ENCODE measurements at regions not wholly inside any gene's neighbourhood (a gene's known extent, or its start where the extent isn't known, plus 50 kb on each side); places are given as distances from the start of the nearest gene placed in this dataset.
"Not testable (repeated sequence)": the region's sequence is repeated elsewhere in the genome, so short reads cannot be mapped to it uniquely, and the experiment has no call there.

DNA sequence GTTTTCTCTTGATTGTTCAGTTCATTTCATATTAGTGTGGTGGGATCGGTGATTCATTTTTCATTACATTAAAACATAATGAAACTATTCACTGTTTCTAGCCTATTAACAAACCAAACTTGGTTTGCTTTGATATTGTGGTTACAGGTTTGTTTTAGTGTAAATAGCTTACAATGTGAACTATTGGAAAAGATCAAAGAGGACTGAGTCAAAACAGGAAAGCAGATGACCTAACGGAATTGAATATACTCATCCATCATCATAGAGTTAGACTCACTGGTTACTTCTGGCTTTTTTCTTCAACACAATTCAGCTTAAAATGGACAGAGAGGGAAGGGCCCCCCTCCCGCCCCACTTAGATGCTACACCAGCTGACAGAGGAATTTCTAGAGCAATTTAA, 616.2 kb upstream of the AADAT start:
- DNase-seq (ENCODE audit: low read depth, low spot score), result no peak

DNA sequence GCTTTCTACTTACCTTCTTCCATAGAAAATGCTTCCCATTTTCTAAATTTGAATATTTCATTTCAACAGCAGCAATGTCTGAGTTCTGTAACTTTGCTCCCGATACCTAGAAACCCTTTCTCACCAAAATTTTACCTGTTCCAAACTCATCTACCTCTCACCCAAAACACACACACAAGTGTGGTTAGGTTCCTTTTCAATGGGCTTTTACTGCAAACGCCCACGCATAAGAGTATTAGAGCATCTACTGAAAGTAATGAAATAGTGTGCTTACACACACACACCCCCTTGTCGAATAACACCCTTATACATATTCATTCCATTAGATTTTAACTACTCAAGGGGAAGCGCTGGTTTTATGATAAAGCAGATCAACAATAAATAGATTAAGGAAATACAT, 610.3 kb upstream of the AADAT start:
- DNase-seq (ENCODE audit: low read depth, low spot score), result no peak

DNA sequence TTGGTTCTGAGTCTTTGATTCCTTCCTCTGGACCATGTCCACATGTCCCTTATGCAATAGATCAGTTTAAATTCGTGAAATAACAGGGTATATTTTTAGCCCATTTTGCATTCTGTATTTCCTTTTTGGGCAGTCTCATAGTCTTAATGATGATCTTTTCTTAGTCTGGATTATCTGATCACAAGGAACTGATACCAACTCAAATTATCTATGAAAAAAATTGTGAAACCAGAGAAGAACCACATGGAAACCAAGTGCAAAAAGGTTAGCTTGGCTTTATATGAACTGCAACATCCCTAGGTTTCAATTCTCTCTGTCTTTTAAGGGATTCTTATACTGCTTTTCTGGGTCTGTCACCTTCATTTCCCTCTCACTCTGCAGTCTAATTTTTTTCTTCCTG, 608.6 kb upstream of the AADAT start:
- no peak for DNase-seq (ENCODE audit: low read depth, low spot score)

DNA sequence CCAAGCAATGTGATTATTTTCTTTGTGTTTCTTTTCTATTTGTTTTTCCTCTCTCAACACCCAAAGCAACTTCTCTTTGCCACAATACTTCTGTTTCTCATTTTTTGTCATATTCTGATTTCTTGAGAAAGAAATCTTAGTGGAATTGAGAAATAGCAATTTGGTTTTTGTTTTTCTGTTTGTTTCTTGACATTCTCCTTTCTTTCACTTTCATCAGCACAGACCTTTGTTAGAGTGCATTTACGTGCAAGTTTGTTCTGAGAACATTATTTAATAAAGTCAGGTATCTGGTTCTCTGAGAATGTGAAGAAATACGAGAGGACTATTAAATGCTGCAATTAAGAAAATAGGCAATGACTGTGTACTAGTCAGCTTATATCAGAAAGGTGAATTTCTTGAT, 608.1 kb upstream of the AADAT start:
- no peak for DNase-seq (ENCODE audit: low read depth, low spot score)

DNA sequence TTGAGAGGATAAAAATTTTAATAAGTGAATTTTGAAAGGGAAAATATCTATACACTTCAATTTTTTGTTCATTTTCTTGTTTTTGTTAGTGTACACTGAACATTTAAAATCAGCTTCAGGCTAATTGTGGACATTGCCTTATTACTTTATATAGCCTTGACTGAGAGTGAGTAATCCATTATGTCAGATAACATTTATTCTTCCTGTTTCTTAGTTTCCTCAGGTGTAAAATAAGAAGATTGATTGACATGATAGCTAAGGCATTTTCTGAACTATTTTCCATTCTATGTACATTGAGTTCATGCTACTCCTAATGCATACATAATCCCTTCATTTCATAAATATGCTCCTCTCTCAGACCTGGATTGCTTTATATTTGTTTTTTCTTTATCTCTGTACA, 607.3 kb upstream of the AADAT start:
- no peak for DNase-seq (ENCODE audit: low read depth, low spot score)

DNA sequence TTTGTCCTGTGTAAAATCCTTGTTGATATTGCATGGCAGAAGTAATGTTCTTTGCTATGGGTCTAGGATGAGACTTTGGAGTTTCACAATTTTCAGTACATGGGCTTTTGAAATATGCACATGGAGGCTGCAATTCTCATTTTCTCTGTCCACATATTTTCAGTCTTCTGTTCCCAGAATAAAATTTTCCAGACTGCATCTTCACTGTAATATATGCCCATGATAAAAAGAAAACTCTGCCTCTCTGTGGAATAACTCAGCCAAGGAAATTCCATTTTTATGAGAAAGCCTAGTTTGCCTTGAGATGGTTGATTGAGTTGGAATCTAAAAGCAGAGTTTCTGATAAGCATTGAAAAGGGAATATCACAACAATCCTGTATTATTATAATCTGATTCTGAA, 601.4 kb upstream of the AADAT start:
- no peak for DNase-seq (ENCODE audit: low read depth, low spot score)

DNA sequence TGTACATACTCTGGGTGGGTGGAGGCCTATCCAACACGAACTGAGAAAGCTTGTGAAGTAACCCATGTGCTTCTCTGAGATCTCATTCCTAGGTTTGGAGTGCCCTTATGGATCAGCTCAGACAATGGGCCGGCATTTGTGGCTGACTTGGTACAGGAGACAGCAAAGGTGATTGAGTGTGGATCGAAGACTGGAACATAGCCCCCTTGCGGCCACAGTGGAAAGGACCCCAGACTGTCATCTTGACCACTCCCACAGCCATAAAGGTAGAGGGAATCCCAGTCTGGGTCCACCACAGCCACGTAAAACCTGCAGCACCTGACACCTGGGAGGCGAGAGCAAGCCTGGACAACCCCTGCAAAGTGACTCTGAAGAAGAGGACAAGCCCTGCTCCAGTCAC, 598.0 kb upstream of the AADAT start:
- no peak for DNase-seq (ENCODE audit: low read depth, low spot score)

DNA sequence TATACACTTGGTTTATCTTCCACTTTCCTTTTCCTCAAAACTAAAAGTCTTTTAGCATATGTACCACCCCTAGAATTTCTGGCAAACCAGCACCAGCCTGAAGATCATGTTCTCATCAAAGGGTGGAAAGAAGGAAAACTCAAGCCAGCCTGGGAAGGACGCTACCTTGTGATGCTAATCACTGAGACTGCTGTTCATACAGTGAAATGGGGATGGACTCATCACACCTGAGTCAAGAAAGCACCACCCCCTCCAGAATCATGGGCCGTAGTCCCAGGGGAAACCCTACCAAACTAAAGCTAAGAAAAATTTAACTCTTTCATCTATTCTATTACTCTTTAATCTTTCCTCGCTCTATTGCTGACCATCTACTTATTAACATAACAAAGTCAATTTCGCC, 595.9 kb upstream of the AADAT start:
- not testable (repeated sequence) for DNase-seq (ENCODE audit: low read depth, low spot score)

DNA sequence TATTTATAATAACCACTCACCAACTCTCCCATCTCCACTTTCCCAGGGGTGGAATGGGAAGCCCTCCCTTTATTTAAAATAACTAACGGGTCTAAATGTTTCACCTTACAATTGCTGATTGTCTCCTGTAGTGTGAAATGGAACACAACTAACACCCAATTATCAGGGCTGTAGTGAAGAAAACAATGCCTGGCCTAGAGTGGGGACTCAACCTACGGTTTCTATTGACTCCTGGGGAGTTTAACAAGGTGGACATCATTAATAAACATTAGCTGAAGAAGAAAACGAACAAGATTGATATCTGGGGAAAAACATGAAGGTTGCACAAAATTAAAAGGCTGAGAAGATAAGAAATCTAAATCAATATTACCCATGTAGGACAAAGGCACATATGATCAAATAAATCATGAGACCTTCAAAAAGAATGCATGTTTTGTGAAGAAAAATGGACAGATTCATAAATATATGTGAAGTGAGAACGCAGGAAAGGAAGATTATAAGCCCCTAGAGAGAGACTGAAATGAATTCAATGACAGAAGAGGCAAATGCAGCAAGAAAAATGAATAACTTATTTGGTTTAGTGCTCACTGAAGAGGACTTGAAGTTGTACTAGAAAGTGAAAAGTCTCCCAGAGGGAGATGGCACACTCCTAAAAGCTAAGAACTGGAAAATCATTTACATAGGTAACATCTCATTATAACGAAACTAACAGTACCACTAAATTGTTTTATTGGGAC, 593.0 kb upstream of the AADAT start:
- DNase-seq (ENCODE audit: low read depth, low spot score), result no peak

DNA sequence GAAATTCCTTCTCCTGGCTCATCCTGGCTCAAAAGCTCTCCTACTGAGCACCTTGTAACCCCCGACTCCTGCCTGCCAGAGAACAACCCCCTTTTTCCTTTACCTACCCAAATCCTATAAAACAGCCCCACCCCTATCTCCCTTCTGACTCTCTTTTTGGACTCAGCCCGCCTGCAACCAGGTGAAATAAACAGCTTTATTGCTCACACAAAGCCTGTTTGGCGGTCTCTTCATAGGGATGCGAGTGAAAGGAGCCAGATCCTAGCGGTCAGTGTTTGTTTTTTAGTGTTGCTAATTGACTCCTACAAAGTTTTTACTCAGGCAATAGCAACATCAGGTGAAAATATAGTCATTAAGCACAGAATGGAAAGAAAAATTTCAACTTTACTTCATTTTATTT, 592.3 kb upstream of the AADAT start:
- not testable (repeated sequence) for DNase-seq (ENCODE audit: low read depth, low spot score)

DNA sequence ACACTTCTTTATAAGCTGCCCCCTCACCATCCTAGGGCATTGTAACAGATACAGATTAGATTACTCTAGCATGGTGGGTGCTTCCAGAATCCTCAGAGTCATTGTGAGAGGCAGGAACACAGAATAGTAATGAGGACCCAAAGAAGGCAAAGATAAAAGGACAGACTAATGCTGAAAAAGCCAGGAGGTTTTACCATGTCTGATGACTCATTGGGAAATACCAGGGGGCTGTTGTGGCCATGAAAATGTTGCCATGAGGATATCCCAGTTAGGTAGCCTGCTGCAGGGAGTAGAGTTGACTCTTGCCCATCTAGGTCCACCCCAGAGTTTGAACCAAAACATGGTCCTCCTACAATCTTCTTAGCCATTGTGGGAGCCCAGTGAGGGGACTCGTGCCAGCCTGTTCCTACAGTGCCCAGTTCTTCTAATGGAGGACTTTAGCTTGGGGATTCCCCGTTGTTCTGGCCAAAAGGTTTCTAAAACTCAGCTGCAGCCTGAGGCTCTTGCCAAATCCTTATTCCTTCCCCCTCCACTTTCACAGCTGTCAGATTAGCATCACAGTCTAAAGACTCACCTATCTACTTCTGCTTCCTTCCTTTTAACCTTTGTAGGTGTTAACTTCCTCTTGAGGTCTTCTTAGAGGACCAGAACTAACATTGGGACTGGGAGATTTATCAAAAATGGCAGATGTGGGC, 586.0 kb upstream of the AADAT start:
- no peak for DNase-seq (ENCODE audit: low read depth, low spot score)

DNA sequence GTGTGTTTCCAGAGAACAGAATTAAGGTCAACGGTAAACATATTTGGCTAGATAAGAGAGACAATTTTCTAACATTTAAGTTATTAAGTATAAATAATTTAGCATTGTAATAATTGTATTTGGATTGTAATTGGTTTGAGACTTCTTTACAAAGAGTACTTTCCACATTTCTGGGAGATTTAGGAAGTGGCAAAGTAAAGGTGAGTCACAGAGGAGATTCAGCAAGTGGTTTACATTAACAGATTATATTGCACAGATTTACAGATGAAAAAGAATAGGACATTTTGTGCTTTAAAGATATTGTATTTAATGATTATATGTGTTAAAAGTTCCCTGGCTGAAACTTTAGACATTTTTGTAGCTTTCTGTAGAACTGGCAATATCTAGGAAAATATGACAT, 584.4 kb upstream of the AADAT start:
- DNase-seq (ENCODE audit: low read depth, low spot score), result no peak

DNA sequence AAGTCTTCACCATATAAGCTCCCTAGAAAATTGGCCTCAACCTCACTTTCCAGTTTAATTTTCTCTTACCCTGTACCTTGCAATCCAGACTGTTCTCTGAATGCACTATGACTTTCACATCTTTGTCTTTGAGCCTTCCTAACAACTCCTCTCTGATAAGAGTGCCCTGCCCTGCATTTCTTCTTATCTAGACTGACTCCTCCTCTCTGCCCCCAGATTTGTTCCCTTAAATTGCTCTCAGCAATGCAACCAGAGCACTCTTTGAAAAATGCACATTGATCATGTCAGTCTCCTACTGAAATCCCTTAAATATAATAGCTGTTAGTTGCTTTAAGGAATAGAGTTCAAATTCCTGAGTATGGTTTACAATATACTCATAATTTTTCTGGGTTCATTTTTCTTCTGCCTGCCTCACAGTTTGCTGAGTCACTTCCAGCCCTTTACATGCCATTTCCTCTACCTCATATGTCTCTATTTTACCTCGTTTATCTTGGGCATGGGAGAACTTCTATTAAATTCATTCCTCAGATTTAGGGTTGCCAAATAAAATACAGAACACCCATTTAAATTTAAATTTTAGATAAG, 582.7 kb upstream of the AADAT start:
- no peak for DNase-seq (ENCODE audit: low read depth, low spot score)

DNA sequence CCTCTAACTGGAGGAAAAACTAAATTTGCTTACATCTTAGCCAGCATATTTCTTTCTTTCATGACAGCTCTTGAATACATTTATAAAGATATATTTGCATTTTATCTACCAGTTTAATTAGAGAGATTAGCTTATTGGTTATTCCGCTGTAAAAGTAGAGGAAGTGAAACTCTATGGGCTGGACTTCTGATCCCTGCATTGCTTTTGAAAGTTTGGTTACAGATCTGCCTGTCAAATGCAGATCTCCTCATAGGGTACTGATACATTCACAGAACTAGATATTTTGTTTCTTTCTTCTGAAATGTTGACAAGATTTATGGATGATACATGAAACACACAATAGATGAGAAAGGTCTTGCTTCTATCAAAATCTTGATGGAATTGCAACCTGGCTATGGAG, 581.4 kb upstream of the AADAT start:
- DNase-seq (ENCODE audit: low read depth, low spot score), result no peak

DNA sequence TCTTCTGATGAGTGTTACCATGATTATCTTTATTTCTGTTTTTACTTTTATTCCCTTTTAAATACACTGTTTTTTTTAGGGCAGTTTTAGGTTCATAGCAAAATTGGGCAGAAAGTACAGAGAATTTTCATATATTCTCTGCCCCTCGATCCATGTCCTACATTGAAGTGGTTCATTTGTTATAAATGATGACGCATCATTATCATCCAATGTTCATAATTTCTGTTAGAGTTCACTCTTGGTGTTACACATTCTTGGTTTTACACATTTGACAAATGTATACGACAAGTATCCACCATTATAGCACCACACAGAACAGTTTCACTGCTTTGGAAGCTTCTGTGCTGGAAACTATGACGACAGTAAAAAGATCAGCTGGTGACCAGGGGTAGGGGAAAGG, 578.1 kb upstream of the AADAT start:
- DNase-seq (ENCODE audit: low read depth, low spot score), result no peak

DNA sequence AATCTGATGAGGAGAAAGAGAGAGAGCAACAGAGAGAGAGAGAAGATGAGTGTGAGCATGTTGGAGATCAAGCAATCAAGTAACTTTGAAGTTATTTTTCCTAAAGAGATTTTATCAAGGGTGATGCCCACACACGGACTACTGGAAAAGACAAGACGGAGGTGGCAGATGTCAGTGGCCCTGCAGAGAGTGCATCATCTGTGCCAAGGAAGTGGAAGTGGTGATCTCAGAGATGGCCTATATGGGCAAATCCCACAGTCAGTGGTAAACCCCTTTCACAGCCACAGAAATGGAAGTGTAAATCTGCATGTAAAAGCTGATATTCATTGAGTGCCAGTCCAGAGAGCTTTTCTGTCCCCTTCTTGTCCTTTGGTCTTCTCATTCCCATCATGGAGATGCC, 577.2 kb upstream of the AADAT start:
- DNase-seq (ENCODE audit: low read depth, low spot score), result no peak

DNA sequence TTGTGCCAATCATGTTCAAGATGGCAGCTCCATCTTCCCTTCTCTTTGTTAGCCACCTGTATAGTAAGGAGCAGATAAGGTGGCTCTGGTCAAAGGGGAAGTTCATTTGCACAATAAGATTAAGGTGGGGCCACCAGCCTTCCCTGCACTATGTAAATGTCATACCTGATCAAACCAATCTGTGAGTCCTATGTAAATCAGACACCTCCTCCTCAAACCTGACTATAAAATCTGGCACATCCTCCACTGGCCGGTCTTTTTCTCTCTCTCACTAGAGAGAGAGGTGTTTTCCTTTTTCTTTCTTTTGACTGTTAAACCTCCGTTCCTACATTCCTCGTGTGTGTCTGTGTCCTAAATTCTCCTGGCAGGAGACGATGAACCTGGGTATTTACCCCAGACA, 572.5 kb upstream of the AADAT start:
- no peak for DNase-seq (ENCODE audit: low read depth, low spot score)

DNA sequence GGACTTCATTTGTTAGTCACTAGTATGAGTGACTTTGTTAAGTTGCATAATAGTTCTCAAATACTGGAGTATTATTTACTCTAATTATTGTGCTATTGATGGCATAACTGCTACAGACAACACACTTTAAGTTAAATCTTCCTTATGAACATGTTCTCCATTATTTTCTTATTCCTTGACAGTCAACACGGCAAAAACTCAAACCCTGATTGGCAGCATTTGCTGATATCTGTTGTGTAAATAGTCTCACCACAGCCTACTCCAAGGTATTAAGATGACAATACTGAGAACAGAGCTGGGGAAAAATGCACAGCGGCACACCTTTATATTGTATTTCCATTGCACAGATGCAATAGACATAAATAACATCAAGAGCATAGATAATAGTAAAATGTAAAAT, 568.0 kb upstream of the AADAT start:
- DNase-seq (ENCODE audit: low read depth, low spot score), result no peak

DNA sequence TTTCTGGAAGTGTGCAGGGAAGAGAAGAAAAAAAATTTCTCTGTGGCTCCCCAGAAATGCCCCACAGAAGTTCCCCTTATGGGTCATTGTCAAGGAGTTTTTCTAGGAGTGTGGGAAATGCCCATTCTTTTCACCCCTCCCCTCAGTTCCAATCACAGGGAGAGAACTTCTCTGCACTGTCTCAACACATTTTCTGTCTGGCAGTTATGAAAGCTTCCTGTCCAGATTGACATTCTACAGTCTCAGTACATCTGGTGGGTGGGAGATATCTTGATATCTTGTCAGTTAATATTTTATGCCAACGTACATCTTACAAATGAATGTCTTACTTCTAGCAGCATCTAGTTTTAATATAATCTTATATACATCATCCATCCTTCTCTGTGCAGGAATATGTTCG, 566.8 kb upstream of the AADAT start:
- DNase-seq (ENCODE audit: low read depth, low spot score), result no peak

DNA sequence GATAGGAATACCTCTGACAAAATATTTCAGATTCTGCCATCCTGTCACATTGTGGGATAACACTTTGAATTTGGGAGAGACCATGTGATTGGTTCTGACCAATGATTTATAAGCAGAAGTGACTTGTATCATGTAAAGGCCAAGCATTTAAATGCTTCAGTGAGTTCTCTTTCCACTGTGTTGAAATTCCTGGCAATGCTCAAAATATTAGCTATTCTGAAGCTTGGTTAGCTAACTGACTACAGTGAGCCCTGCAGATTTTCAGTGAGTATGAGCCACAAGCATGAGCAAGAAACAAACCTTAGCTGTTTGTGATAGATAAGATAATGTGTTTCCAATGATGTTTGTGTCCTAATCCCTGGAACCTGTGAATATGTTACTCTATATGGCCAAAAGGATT, 562.8 kb upstream of the AADAT start:
- no peak for DNase-seq (ENCODE audit: low read depth, low spot score)

DNA sequence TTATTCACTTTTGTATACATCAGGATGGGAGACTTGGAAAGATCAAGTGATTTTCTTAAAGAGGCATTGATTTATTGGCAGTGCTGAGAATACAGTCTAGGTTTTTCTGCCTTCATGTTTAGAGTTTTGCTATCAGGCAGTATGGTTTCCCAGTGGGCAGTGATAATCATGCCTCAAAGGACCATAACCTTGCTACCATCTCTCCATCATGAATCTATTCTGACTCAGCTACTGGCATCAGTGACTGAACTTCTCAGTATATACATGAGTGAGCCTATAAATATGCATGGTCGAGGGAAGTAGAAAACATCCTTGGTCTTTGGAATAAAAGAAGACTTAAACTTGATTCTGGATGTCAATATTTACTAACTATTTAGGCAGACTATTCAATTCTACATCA, 562.0 kb upstream of the AADAT start:
- no peak for DNase-seq (ENCODE audit: low read depth, low spot score)

DNA sequence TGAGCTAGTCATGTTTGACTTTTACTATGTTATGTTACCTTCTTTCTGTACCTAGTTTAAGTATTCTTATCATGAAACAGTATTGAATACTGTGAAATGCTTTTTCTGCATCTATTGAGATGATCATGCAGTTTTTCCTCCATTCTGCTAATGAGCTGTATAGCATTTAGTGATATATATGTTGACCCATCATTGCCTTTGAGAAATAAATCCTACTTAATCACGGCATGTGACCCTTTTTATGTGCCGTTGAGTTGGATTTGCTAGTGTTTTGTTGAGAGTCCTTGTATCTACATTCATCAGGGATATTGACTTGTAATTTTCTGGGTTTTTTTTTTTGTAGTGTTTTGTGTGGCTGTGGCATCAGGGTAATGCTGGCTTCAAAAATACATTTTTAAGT, 537.7 kb upstream of the AADAT start:
- DNase-seq (ENCODE audit: low read depth, low spot score), result no peak

DNA sequence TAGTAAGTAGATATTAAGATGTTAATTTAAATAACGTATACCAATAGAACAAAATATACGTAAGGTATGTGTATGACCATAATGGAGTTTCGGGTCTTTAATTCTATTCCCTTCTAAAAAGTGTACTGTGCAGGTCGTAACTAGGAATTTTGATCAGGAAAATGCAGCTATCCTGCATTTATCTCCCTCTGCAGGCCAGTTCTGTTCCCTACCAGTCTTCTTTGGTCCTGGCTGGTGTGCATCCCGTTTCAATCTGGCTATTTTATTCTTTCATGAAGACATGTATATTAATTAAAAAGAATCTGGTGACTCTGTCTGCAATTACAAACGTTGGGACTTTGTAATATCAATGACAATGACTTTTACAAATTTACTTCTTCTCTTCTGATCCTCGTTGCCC, 534.1 kb upstream of the AADAT start:
- no peak for DNase-seq (ENCODE audit: low read depth, low spot score)
